ENCODE measurements at regions not wholly inside any gene's neighbourhood (a gene's known extent, or its start where the extent isn't known, plus 50 kb on each side); places are given as distances from the start of the nearest gene placed in this dataset.

- H2BK20ac ChIP-seq (ENCODE audit: low read depth, low read length): no peak overlapping the region
- BruUV-seq (replicated peaks): no TSS peak
- H3K4ac ChIP-seq (ENCODE audit: low read depth, low read length): no peak overlapping the region
- ATAC-seq (ENCODE audit: low read depth) (no peak), DNase-seq (no peak)
- H3K27ac ChIP-seq (ENCODE audit: insufficient read depth, low read length): no peak overlapping the region
- no peak overlapping the region for H3K14ac ChIP-seq (replicated peaks; ENCODE audit: low read depth, low read length)
- no peaks in the 10 kb centered on the region for H3K36me3 ChIP-seq (ENCODE audit: control insufficient read depth, insufficient read depth, low read length)
- intact Hi-C loops (cut with micrococcal nuclease) (no loop called here), dilution Hi-C loops (cut with HindIII; ENCODE audit: low sequenced_read_pairs, unreplicated experiment) (no loop called here), in situ Hi-C loops (cut with MboI; ENCODE audit: low sequenced_read_pairs) (no loop called here)
- no peak overlapping the region for H3K4me3 ChIP-seq (ENCODE audit: insufficient read depth, low read depth, low read length)
- H3K27me3 ChIP-seq (ENCODE audit: control insufficient read depth, insufficient read depth, low read length): no peaks in the 10 kb centered on the region
- H2BK5ac ChIP-seq (ENCODE audit: low read depth, low read length, poor library complexity, severe bottlenecking): no peak overlapping the region
- no peak overlapping the region for H3K18ac ChIP-seq (ENCODE audit: low read depth, low read length)
- no peak overlapping the region for H3K23ac ChIP-seq (ENCODE audit: low read depth, low read length)
- no peak overlapping the region for H2AK9ac ChIP-seq (replicated peaks; ENCODE audit: low read depth, low read length, poor library complexity)
- no peak overlapping the region for H2BK120ac ChIP-seq (ENCODE audit: low read depth, low read length)
- H2AK5ac ChIP-seq (ENCODE audit: low read depth, low read length): no peak overlapping the region
- H4K5ac ChIP-seq (ENCODE audit: low read depth, low read length): no peak overlapping the region
- no peak overlapping the region for H2BK15ac ChIP-seq (ENCODE audit: low read depth, low read length)
- peaks cover 3% of the 10 kb centered on the region; the same call in 1 of the 2 replicates for H3K9me3 ChIP-seq (ENCODE audit: control insufficient read depth, insufficient read depth, low read length)
- H3K9ac ChIP-seq (ENCODE audit: low read depth, low read length): no peak overlapping the region
- POLR2A ChIA-PET (ENCODE audit: unreplicated experiment): no interaction called here
- WGBS, 2 experiments (ENCODE audit: extremely low coverage in 2 of 2, insufficient read length in 1 of 2): 0% methylated on average over 1 of the region's 6 CpGs; no CpG with 5 or more reads in 1 of the 2 experiments
- CTCF ChIA-PET: no interaction called here
- H2AFZ ChIP-seq (replicated peaks; ENCODE audit: low read length, poor library complexity): no peak overlapping the region
- H3K4me2 ChIP-seq (ENCODE audit: low read depth, low read length): no peak overlapping the region
- H4K20me1 ChIP-seq (ENCODE audit: insufficient read depth, low read length): no peaks in the 10 kb centered on the region
- H3K79me1 ChIP-seq (ENCODE audit: low read depth in 1 of 2, low read length in 2 of 2): no peaks in the 10 kb centered on the region
- H3K56ac ChIP-seq (ENCODE audit: extremely low read depth, insufficient read depth, low read length): no peak overlapping the region
- no peaks in the 10 kb centered on the region for H3K9me1 ChIP-seq (ENCODE audit: insufficient read depth, low read length)
- H3K4me1 ChIP-seq (ENCODE audit: control insufficient read depth, insufficient read depth, low read length): no peaks in the 10 kb centered on the region
- no peak overlapping the region for H4K91ac ChIP-seq (ENCODE audit: insufficient read depth, low read depth, low read length)
- no peak for TF ChIP-seq CTCF (conservative IDR thresholded peaks at IDR 0.05; ENCODE audit: low read depth, low read length)
- TF ChIP-seq FOS (IDR thresholded peaks at IDR 0.05; ENCODE audit: low read depth, low read length): no peak
- TF ChIP-seq RCOR1 (IDR thresholded peaks at IDR 0.05; ENCODE audit: insufficient replicate concordance, low read length): no peak
- TF ChIP-seq MAFK (IDR thresholded peaks at IDR 0.05; ENCODE audit: low read depth, low read length): no peak
- TF ChIP-seq MXI1 (IDR thresholded peaks at IDR 0.05; ENCODE audit: borderline replicate concordance, low read depth, low read length): no peak
- TF ChIP-seq POLR2A (IDR thresholded peaks at IDR 0.05; ENCODE audit: low read depth, low read length): no peak
- no peak for TF ChIP-seq SMC3 (IDR thresholded peaks at IDR 0.05; ENCODE audit: low read depth, low read length)
- no peak overlapping the region for H4K8ac ChIP-seq (ENCODE audit: low read depth in 2 of 2, low read length in 2 of 2)
These were observed 295.0 kb downstream of the SMAD2 start for GRCh38 chr18:47635416-47635815.
